ENCODE measurements at regions not wholly inside any gene's neighbourhood (a gene's known extent, or its start where the extent isn't known, plus 50 kb on each side); places are given as distances from the start of the nearest gene placed in this dataset.

DNA sequence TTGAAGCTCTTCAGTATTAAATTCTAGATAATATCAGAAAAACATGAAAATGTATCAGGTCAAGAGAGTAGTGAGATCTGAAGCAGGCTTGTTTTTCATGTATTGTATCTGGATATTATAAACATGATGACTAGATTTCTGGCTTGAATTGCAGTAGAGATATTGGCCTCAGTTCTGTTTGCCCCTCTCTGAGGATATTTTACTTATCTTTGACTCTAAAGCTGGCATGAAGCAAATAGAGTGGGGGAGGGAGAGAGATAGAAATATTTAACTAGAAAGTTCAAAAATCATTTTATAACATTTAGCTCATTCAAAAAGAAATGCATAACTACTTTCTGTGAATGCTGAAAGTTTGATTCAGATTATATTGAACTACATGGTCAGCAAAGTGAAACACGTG, 929.7 kb upstream of the KCND2 start:
- TF ChIP-seq POLR2A (IDR thresholded peaks at IDR 0.05; ENCODE audit: low read depth, low read length) (no peak), POLR2AphosphoS5 (IDR thresholded peaks at IDR 0.05; ENCODE audit: low read depth, low read length) (no peak)

Measured in GM12892 (cell line).